ENCODE measurements at regions not wholly inside any gene's neighbourhood (a gene's known extent, or its start where the extent isn't known, plus 50 kb on each side); places are given as distances from the start of the nearest gene placed in this dataset.

GRCh38 chr6:19268718-19269117 is 568.5 kb upstream of the ID4 start:
- Histone ChIP-seq H2AK5ac (ENCODE audit: low read depth, low read length) (no peak overlapping the region), H2BK12ac (ENCODE audit: low read depth, low read length) (no peak overlapping the region), H3K18ac (ENCODE audit: extremely low read depth, low read length) (no peak overlapping the region), H3K14ac (ENCODE audit: insufficient read length) (no peak overlapping the region), H3K36me3 (ENCODE audit: control insufficient read depth in 2 of 4, insufficient read depth in 4 of 4, low read length in 3 of 4) (no peaks in the 10 kb centered on the region), H3K79me2 (ENCODE audit: control insufficient read depth in 1 of 2, insufficient read depth in 2 of 2, low read length in 2 of 2) (no peaks in the 10 kb centered on the region), H3K79me1 (ENCODE audit: low read depth, low read length) (no peaks in the 10 kb centered on the region), H2BK20ac (ENCODE audit: low read length) (no peak overlapping the region), H3K56ac (replicated peaks; ENCODE audit: insufficient read length, low read depth, low read length) (no peak overlapping the region), H4K5ac (ENCODE audit: insufficient read length, low read depth, low read length) (no peak overlapping the region), H3K27ac (ENCODE audit: low read depth, low read length) (no peak overlapping the region), H3K9ac (replicated peaks in 1 of 4; ENCODE audit: extremely low read depth in 1 of 4, low read depth in 3 of 4, low read length in 3 of 4) (no peak overlapping the region), H3K23ac (ENCODE audit: insufficient read length) (no peak overlapping the region), H4K20me1 (replicated peaks in 1 of 2; ENCODE audit: control insufficient read depth in 1 of 2, insufficient read depth in 2 of 2, low read length in 2 of 2) (no peaks in the 10 kb centered on the region), H3K4me2 (ENCODE audit: insufficient read depth in 1 of 2, low read depth in 2 of 2, low read length in 2 of 2) (no peak overlapping the region), H2BK120ac (replicated peaks; ENCODE audit: low read depth, low read length) (no peak overlapping the region), H3K4ac (replicated peaks; ENCODE audit: insufficient read length, low read depth, low read length) (no peak overlapping the region), H4K8ac (ENCODE audit: extremely low read depth, insufficient read depth, low read length) (no peak overlapping the region), H3K4me1 (replicated peaks in 1 of 4; ENCODE audit: control insufficient read depth in 3 of 4, insufficient read depth in 4 of 4, low read length in 3 of 4) (no peaks in the 10 kb centered on the region), H2BK5ac (ENCODE audit: low read depth, low read length) (no peak overlapping the region), H4K91ac (replicated peaks; ENCODE audit: insufficient read length, low read length) (no peak overlapping the region), H3K9me3 (ENCODE audit: insufficient read depth in 2 of 2, low read depth in 1 of 2, low read length in 1 of 2) (peaks cover 0 to 4% of the 10 kb centered on the region in 2 experiments; a peak in 1 of 4 replicates), H3K23me2 (ENCODE audit: low read depth, low read length) (no peaks in the 10 kb centered on the region), H2AFZ (ENCODE audit: low read length) (no peak overlapping the region), H3K4me3 (ENCODE audit: extremely low read depth in 1 of 4, insufficient read depth in 2 of 4, low read depth in 3 of 4, low read length in 4 of 4) (no peak overlapping the region), H3K27me3 (replicated peaks in 1 of 4; ENCODE audit: control insufficient read depth in 3 of 4, extremely low read depth in 1 of 4, insufficient read depth in 3 of 4, low read length in 3 of 4) (peaks cover 0 to 1% (median 0%) of the 10 kb centered on the region in 4 experiments; a peak in 1 of 7 replicates), H2BK15ac (ENCODE audit: low read length) (no peak overlapping the region)
- FAIRE-seq (no peak), DNase-seq (ENCODE audit: low read depth in 1 of 2, low spot score in 2 of 2) (no peak)
- ChIA-PET POLR2A (ENCODE audit: partially characterized antibody) (no interaction called here), CTCF (ENCODE audit: partially characterized antibody) (interaction anchor here (0.6 to 1.1 kb wide), 4 partner anchors 11 to 1921 kb away, joined by 3 to 4 read pairs (median 3); no protein-coding TSS in a partner anchor)
- TF ChIP-seq SAP30 (IDR thresholded peaks at IDR 0.05; ENCODE audit: insufficient read depth, insufficient replicate concordance, low read length): no peak
- TF ChIP-seq KDM4A (IDR thresholded peaks at IDR 0.05; ENCODE audit: low read depth, low read length, severe bottlenecking): no peak
- TF ChIP-seq CBX8 (IDR thresholded peaks at IDR 0.05; ENCODE audit: borderline replicate concordance, low read depth, low read length): no peak
- no peak for TF ChIP-seq YY1 (IDR thresholded peaks at IDR 0.05; ENCODE audit: low read depth, low read length)
- no peak for TF ChIP-seq FOSL1 (IDR thresholded peaks at IDR 0.05; ENCODE audit: insufficient read depth, low read depth, low read length)
- TF ChIP-seq SP4 (IDR thresholded peaks at IDR 0.05; ENCODE audit: low read length): no peak
- TF ChIP-seq RNF2 (IDR thresholded peaks at IDR 0.05; ENCODE audit: borderline replicate concordance, low read depth, low read length, missing control alignments, poor library complexity, severe bottlenecking): no peak
- TF ChIP-seq EGR1 (IDR thresholded peaks at IDR 0.05; ENCODE audit: borderline replicate concordance, low read depth, low read length): no peak
- TF ChIP-seq SP2 (IDR thresholded peaks at IDR 0.05; ENCODE audit: low read length): no peak
- TF ChIP-seq PHF8 (conservative IDR thresholded peaks at IDR 0.05; ENCODE audit: low read depth, low read length): no peak
- TF ChIP-seq POU5F1 (IDR thresholded peaks at IDR 0.05; ENCODE audit: low read depth, low read length): no peak
- TF ChIP-seq CREB1 (IDR thresholded peaks at IDR 0.05): no peak
- no peak for TF ChIP-seq E2F6 (IDR thresholded peaks at IDR 0.05)
- TF ChIP-seq, protein P1, sequence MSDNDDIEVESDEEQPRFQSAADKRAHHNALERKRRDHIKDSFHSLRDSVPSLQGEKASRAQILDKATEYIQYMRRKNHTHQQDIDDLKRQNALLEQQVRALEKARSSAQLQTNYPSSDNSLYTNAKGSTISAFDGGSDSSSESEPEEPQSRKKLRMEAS (IDR thresholded peaks at IDR 0.05): no peak

Measured in H1 (cell line).